ENCODE measurements at regions not wholly inside any gene's neighbourhood (a gene's known extent, or its start where the extent isn't known, plus 50 kb on each side); places are given as distances from the start of the nearest gene placed in this dataset.

DNA sequence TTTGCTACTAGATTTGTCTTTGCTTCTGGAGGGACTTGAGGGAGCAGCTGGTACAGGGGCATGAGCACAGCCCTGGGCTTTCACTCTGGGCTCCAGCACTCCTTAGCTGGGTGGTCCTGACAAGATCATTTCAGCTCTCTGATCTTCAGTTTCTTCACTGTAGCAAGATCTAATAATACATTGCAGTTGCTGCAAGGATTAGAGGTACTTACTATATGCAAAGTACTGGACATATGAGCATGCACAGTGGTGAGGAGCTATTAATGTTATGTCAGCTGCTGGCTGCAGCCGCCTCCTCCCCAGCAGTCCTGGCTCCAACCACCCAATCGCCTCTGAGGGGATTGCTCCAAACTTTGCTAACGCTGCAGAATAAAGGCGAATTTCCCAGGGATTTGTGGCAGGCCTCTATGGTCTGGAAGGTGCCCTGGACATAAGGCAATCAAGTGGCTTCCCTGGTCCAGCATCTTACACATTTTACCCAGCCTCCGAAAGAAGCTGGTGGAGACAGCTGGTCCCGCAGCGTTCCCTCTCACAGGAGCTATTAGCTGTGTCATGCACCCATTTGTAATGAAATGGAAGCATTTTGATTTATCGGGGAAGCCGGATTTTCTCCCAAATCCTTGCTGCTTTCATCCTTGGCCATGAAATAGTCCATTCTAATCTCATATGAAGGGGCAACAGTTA is 96.7 kb downstream of the RHOB start:
- no peak for TF ChIP-seq EP300 (IDR thresholded peaks at IDR 0.05; ENCODE audit: borderline replicate concordance)
- no peak for TF ChIP-seq YY1 (IDR thresholded peaks at IDR 0.05; ENCODE audit: low read depth)
- TF ChIP-seq TCF12 (IDR thresholded peaks at IDR 0.05; ENCODE audit: low read depth) = no peak
- TF ChIP-seq, protein P1, sequence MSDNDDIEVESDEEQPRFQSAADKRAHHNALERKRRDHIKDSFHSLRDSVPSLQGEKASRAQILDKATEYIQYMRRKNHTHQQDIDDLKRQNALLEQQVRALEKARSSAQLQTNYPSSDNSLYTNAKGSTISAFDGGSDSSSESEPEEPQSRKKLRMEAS (IDR thresholded peaks at IDR 0.05) = no peak
- TF ChIP-seq TAF1 (IDR thresholded peaks at IDR 0.05; ENCODE audit: low read depth) = no peak
- TF ChIP-seq ZBTB7A (IDR thresholded peaks at IDR 0.05; ENCODE audit: low read depth) = no peak
- TF ChIP-seq CEBPB (IDR thresholded peaks at IDR 0.05) = no peak
- TF ChIP-seq, protein P2, sequence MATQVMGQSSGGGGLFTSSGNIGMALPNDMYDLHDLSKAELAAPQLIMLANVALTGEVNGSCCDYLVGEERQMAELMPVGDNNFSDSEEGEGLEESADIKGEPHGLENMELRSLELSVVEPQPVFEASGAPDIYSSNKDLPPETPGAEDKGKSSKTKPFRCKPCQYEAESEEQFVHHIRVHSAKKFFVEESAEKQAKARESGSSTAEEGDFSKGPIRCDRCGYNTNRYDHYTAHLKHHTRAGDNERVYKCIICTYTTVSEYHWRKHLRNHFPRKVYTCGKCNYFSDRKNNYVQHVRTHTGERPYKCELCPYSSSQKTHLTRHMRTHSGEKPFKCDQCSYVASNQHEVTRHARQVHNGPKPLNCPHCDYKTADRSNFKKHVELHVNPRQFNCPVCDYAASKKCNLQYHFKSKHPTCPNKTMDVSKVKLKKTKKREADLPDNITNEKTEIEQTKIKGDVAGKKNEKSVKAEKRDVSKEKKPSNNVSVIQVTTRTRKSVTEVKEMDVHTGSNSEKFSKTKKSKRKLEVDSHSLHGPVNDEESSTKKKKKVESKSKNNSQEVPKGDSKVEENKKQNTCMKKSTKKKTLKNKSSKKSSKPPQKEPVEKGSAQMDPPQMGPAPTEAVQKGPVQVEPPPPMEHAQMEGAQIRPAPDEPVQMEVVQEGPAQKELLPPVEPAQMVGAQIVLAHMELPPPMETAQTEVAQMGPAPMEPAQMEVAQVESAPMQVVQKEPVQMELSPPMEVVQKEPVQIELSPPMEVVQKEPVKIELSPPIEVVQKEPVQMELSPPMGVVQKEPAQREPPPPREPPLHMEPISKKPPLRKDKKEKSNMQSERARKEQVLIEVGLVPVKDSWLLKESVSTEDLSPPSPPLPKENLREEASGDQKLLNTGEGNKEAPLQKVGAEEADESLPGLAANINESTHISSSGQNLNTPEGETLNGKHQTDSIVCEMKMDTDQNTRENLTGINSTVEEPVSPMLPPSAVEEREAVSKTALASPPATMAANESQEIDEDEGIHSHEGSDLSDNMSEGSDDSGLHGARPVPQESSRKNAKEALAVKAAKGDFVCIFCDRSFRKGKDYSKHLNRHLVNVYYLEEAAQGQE (IDR thresholded peaks at IDR 0.05; ENCODE audit: low read depth) = no peak
